ENCODE measurements at regions not wholly inside any gene's neighbourhood (a gene's known extent, or its start where the extent isn't known, plus 50 kb on each side); places are given as distances from the start of the nearest gene placed in this dataset.
"Not testable (repeated sequence)": the region's sequence is repeated elsewhere in the genome, so short reads cannot be mapped to it uniquely, and the experiment has no call there.

DNA sequence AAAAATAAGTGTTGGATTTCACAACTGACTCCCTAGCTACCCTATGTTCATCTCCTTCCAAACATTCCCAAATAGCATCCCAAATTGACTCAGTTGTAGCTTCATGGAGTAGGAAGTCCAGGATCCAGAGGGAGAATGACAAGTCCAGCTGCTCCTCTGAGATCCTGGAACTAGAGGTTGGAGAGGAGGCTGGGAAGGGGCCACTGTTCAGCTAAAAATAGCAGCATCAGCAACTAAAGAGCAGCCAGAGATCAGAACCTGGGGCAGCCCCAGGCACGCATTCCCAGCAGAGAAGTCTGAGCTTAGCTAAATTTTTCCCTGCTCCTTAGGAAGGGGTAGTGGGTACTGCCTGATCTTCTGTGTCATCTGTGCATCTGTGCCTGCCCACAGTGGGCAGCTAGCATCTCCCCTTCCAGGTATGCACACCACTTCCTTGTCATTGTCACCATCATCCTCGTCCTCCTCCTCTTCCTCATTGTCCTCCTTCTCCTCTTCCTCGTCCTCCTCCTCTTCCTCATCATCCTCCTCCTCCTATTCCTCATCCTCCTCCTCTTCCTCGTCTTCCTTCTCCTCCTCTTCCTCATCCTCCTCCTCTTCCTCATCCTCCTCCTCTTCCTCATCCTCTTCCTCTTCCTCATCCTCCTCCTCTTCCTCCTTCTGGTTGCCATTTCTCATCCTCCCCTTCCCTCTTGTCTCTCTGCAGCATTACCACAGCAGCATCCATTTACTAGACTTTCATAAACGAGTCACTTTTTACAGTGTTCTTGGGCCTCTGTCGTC lies 152.3 kb upstream of the ROPN1 start:
- TF ChIP-seq, protein P1, sequence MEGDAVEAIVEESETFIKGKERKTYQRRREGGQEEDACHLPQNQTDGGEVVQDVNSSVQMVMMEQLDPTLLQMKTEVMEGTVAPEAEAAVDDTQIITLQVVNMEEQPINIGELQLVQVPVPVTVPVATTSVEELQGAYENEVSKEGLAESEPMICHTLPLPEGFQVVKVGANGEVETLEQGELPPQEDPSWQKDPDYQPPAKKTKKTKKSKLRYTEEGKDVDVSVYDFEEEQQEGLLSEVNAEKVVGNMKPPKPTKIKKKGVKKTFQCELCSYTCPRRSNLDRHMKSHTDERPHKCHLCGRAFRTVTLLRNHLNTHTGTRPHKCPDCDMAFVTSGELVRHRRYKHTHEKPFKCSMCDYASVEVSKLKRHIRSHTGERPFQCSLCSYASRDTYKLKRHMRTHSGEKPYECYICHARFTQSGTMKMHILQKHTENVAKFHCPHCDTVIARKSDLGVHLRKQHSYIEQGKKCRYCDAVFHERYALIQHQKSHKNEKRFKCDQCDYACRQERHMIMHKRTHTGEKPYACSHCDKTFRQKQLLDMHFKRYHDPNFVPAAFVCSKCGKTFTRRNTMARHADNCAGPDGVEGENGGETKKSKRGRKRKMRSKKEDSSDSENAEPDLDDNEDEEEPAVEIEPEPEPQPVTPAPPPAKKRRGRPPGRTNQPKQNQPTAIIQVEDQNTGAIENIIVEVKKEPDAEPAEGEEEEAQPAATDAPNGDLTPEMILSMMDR (IDR thresholded peaks at IDR 0.05; ENCODE audit: low read depth, low read length, missing control alignments): no peak
- H3K4me3 ChIP-seq (replicated peaks; ENCODE audit: low read depth, low read length): no peak overlapping the region
- no peak for DNase-seq (ENCODE audit: extremely low read depth, low read depth)

DNA sequence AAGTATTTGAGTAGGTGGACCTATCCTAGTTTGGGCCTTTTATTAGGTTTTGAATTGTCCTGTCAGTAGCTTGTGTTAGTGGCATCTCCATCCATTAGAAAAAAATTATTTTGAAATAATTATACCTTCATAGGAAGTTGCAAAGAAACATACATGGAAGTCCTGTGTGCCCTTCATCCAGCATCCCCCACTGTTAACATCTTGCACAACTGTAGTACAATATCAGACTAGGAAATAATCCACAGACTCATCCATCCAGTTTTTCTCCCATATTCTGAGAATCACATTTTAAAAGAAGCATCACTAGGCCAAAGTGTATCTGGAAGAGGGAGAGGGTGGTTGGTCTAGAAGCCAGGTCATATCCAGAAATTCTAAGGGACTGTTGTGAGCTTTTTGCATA lies 155.5 kb upstream of the ROPN1 start:
- TF ChIP-seq, protein P1 (IDR thresholded peaks at IDR 0.05; ENCODE audit: low read depth, low read length, missing control alignments): no peak
- no peak overlapping the region for H3K4me3 ChIP-seq (replicated peaks; ENCODE audit: low read depth, low read length)
- no peak for DNase-seq (ENCODE audit: extremely low read depth, low read depth)

DNA sequence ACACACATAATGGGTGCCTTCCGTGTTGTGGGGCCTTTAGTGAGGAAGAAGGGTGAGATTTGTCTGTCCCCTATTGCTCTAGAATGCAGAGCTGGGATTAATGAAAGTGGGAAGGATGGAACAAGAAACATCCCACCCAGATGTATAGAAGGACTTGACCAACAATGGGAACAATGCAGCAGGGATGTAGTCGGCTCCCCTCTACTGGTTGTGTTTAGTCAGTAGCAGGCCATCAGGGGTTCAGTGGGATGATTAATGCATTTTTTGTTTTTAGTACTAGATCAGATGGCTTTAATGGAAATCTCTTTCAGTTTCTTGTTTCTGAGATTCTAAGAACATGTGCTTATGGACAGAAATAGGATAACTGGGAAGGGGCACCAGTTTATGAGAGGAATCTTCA lies 156.0 kb upstream of the ROPN1 start:
- TF ChIP-seq, protein P1 (IDR thresholded peaks at IDR 0.05; ENCODE audit: low read depth, low read length, missing control alignments): no peak
- no peak for DNase-seq (ENCODE audit: extremely low read depth, low read depth)
- no peak overlapping the region for H3K4me3 ChIP-seq (replicated peaks; ENCODE audit: low read depth, low read length)

DNA sequence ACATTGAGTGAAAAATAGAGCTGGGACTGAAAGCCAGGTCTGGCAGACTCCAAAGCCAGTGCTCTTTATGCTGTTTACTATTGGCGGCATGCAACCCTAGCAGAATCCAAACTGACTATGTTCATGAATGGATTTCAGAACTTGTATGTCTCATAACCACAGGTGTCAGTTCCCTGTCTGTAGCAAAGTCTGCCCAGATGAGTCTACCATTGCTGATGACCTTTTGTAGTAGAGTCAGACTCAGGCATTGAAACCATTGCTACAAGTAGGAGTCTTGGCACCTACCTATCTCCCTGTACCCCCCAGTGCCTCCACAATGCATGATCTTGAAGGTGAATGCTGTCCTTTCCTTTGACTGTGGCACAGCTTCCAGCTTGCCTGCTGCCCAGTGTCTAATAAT lies 157.2 kb upstream of the ROPN1 start:
- TF ChIP-seq, protein P1 (IDR thresholded peaks at IDR 0.05; ENCODE audit: low read depth, low read length, missing control alignments): no peak
- no peak for DNase-seq (ENCODE audit: extremely low read depth, low read depth)
- H3K4me3 ChIP-seq (replicated peaks; ENCODE audit: low read depth, low read length): no peak overlapping the region

DNA sequence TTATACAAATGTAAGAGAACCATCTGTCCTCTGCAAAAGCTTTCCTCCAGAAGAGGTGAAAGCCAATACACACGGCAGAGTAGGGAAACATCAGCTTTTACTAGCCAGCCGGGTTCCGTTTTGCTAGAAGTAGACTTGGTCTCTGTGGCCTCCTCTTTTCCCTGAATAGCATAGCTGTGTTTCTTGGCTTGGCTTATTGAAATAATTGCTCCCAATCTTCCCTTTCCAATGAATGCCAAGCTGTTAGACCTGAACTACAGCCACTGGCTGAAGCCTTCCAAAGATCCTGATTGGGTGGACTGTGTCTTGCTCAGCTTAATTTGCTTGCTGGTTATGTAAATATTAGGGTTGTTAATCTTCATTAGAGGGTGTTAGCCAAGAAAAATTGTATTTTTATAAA lies 157.8 kb upstream of the ROPN1 start:
- no peak for DNase-seq (ENCODE audit: extremely low read depth, low read depth)
- no peak overlapping the region for H3K4me3 ChIP-seq (replicated peaks; ENCODE audit: low read depth, low read length)
- TF ChIP-seq, protein P1 (IDR thresholded peaks at IDR 0.05; ENCODE audit: low read depth, low read length, missing control alignments): no peak

DNA sequence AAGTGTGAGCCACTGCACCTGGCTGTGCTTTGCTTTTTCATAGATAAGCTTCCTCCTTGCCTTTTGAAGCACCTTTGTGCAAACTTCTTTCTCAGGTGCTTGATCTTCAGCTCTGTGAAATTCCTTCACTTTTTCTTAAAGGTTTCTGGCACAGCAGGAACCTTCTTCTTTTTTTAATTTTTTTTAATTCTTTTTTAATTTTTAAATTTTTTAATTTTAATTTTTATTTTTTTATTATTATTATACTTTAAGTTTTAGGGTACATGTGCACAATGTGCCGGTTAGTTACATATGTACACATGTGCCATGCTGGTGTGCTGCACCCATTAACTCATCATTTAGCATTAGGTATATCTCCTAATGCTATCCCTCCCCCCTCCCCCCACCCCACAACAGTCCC lies 161.0 kb upstream of the ROPN1 start:
- DNase-seq (ENCODE audit: extremely low read depth, low read depth): not testable (repeated sequence)

DNA sequence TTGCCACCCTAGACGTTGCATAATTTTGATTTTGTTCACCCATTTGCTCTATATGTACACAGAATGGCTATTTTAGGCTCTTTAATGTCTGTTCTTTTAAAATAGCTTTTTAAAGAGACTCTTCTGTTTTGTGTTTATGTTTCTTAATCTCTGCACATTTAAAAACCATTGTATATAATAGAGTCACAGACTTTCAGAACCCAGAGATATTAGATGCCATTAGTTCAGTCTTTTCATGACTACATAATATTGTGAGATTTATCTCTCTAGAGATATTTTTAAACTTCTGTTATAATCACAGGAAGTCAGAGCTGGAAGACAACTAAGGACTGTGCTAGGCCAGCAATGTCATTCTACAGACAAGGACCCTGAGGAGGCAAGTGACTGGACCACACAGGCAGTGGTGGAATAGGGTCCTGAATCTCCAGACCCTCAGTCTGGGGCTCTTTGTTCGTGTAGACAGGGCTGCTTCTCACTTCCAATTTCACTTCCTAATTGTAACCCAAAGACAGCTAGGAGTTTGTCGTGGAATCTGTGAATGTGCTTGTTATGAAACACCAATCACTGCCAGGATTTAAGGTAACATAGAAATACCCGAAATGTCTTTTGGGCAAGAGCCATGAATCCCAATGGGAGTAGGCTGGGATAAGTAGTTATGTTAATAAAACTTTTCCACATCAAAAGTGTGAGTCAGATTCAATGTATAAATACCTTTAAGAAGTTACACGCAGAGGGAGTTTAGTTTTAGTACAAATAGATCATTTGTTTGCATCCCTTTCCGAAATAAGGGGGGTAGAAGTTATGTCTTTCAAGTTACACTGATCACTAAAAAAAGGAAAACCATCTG lies 165.2 kb upstream of the ROPN1 start:
- no peak overlapping the region for H3K4me3 ChIP-seq (replicated peaks; ENCODE audit: low read depth, low read length)
- TF ChIP-seq, protein P1 (IDR thresholded peaks at IDR 0.05; ENCODE audit: low read depth, low read length, missing control alignments): no peak
- DNase-seq (ENCODE audit: extremely low read depth, low read depth): no peak

More for the DNA sequence above, 161.0 kb upstream of the ROPN1 start:
- not testable (repeated sequence) for H3K4me3 ChIP-seq (replicated peaks; ENCODE audit: low read depth, low read length)

Data from HFF-Myc (cell line).